MM.1S (cell line): ENCODE measurements at regions not wholly inside any gene's neighbourhood (a gene's known extent, or its start where the extent isn't known, plus 50 kb on each side); places are given as distances from the start of the nearest gene placed in this dataset.

Source experiments
- EZH2 ChIP-seq: fragments of 300-600 bp; sonication (generic); optimal IDR thresholded peaks from 2 replicates; pipeline ENCODE3; 2017; ENCODE audit warnings: low read depth, mild to moderate bottlenecking, antibody characterized with exemption, low read length, mixed read lengths
- EZH2phosphoT487 ChIP-seq: fragments of 300-600 bp; sonication (generic); IDR thresholded peaks from 2 replicates; pipeline ENCODE4 v1.6.1; 2018; ENCODE audit warnings: antibody characterized with exemption, low read length
- TF ChIP-seq, protein P1 (sequence below): fragments of 300-600 bp; sonication (generic); IDR thresholded peaks from 2 replicates; pipeline ENCODE4 v1.5.1; 2016; ENCODE audit warnings: antibody characterized with exemption, low read length, mixed read lengths

GRCh38 chr1:195715652-195716051 lies 892.6 kb downstream of the KCNT2 start:
- no peak for TF ChIP-seq EZH2phosphoT487
- TF ChIP-seq, protein P1, sequence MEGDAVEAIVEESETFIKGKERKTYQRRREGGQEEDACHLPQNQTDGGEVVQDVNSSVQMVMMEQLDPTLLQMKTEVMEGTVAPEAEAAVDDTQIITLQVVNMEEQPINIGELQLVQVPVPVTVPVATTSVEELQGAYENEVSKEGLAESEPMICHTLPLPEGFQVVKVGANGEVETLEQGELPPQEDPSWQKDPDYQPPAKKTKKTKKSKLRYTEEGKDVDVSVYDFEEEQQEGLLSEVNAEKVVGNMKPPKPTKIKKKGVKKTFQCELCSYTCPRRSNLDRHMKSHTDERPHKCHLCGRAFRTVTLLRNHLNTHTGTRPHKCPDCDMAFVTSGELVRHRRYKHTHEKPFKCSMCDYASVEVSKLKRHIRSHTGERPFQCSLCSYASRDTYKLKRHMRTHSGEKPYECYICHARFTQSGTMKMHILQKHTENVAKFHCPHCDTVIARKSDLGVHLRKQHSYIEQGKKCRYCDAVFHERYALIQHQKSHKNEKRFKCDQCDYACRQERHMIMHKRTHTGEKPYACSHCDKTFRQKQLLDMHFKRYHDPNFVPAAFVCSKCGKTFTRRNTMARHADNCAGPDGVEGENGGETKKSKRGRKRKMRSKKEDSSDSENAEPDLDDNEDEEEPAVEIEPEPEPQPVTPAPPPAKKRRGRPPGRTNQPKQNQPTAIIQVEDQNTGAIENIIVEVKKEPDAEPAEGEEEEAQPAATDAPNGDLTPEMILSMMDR = no peak
- TF ChIP-seq EZH2 = no peak
